ENCODE measurements at regions not wholly inside any gene's neighbourhood (a gene's known extent, or its start where the extent isn't known, plus 50 kb on each side); places are given as distances from the start of the nearest gene placed in this dataset.

- H3K27me3 ChIP-seq: no peaks in the 10 kb centered on the region
- no peaks in the 10 kb centered on the region for H3K4me1 ChIP-seq
- in situ Hi-C loops (cut with MboI; ENCODE audit: low sequenced_read_pairs in 4 of 4): no loop called here
- no peaks in the 10 kb centered on the region for H3K9me3 ChIP-seq
- H3K4me3 ChIP-seq: no peak overlapping the region
- TF ChIP-seq POLR2A (IDR thresholded peaks at IDR 0.05) (no peak), CTCF (IDR thresholded peaks at IDR 0.05 in 4 of 5, conservative IDR thresholded peaks at IDR 0.05 in 1 of 5) (no peak)
- intact Hi-C loops (cut with DNase I; ENCODE audit: low total_unique reads): no loop called here
- no peak overlapping the region for H3K27ac ChIP-seq
- ATAC-seq (no peak), DNase-seq (no peak)
- no peaks in the 10 kb centered on the region for H3K36me3 ChIP-seq
Observed at GRCh38 chr4:30844861-30845582, 124.9 kb downstream of the PCDH7 start.

GRCh38 chr4:30847167-30847566, 127.0 kb downstream of the PCDH7 start:
- H3K9me3 ChIP-seq: no peaks in the 10 kb centered on the region
- intact Hi-C loops (cut with DNase I; ENCODE audit: low total_unique reads) (no loop called here), in situ Hi-C loops (cut with MboI; ENCODE audit: low sequenced_read_pairs in 4 of 4) (no loop called here)
- ATAC-seq (no peak), DNase-seq (no peak)
- H3K36me3 ChIP-seq: no peaks in the 10 kb centered on the region
- no peak overlapping the region for H3K4me3 ChIP-seq
- no peaks in the 10 kb centered on the region for H3K27me3 ChIP-seq
- H3K4me1 ChIP-seq: no peaks in the 10 kb centered on the region
- H3K27ac ChIP-seq: no peak overlapping the region
- TF ChIP-seq POLR2A (IDR thresholded peaks at IDR 0.05): no peak
- TF ChIP-seq CTCF (IDR thresholded peaks at IDR 0.05 in 4 of 5, conservative IDR thresholded peaks at IDR 0.05 in 1 of 5): no peak

- no peak for TF ChIP-seq POLR2A (IDR thresholded peaks at IDR 0.05)
- TF ChIP-seq CTCF (IDR thresholded peaks at IDR 0.05 in 4 of 5, conservative IDR thresholded peaks at IDR 0.05 in 1 of 5): no peak
- in situ Hi-C loops (cut with MboI; ENCODE audit: low sequenced_read_pairs in 4 of 4): no loop called here
- intact Hi-C loops (cut with DNase I; ENCODE audit: low total_unique reads): no loop called here
Observed at GRCh38 chr4:30847958-30848357, 127.8 kb downstream of the PCDH7 start.

GRCh38 chr4:30854531-30854930, 134.4 kb downstream of the PCDH7 start:
- intact Hi-C loops (cut with DNase I; ENCODE audit: low total_unique reads): no loop called here
- DNase-seq (no peak), ATAC-seq (no peak)
- H3K4me3 ChIP-seq: no peak overlapping the region
- H3K4me1 ChIP-seq: no peaks in the 10 kb centered on the region
- H3K9me3 ChIP-seq: no peaks in the 10 kb centered on the region
- no peaks in the 10 kb centered on the region for H3K27me3 ChIP-seq
- H3K27ac ChIP-seq: no peak overlapping the region
- in situ Hi-C loops (cut with MboI; ENCODE audit: low sequenced_read_pairs in 4 of 4): no loop called here
- no peaks in the 10 kb centered on the region for H3K36me3 ChIP-seq
- TF ChIP-seq CTCF (IDR thresholded peaks at IDR 0.05 in 4 of 5, conservative IDR thresholded peaks at IDR 0.05 in 1 of 5) (no peak), POLR2A (IDR thresholded peaks at IDR 0.05) (no peak)

More at GRCh38 chr4:30847958-30848357, 127.8 kb downstream of the PCDH7 start:
- H3K9me3 ChIP-seq: no peaks in the 10 kb centered on the region
- no peaks in the 10 kb centered on the region for H3K36me3 ChIP-seq
- ATAC-seq (no peak), DNase-seq (no peak)
- H3K27me3 ChIP-seq: no peaks in the 10 kb centered on the region
- H3K4me3 ChIP-seq: no peak overlapping the region
- no peaks in the 10 kb centered on the region for H3K4me1 ChIP-seq
- H3K27ac ChIP-seq: no peak overlapping the region

GRCh38 chr4:30855232-30855631, 135.1 kb downstream of the PCDH7 start:
- ATAC-seq: no peak
- no peak for TF ChIP-seq POLR2A (IDR thresholded peaks at IDR 0.05)
- TF ChIP-seq CTCF (IDR thresholded peaks at IDR 0.05 in 4 of 5, conservative IDR thresholded peaks at IDR 0.05 in 1 of 5): no peak
- no peak for DNase-seq
- no peak overlapping the region for H3K4me3 ChIP-seq
- intact Hi-C loops (cut with DNase I; ENCODE audit: low total_unique reads) (no loop called here), in situ Hi-C loops (cut with MboI; ENCODE audit: low sequenced_read_pairs in 4 of 4) (no loop called here)
- H3K27me3 ChIP-seq: no peaks in the 10 kb centered on the region
- H3K9me3 ChIP-seq: no peaks in the 10 kb centered on the region
- H3K36me3 ChIP-seq: no peaks in the 10 kb centered on the region
- no peak overlapping the region for H3K27ac ChIP-seq
- H3K4me1 ChIP-seq: no peaks in the 10 kb centered on the region
